GM18519 (cell line): ENCODE measurements at regions not wholly inside any gene's neighbourhood (a gene's known extent, or its start where the extent isn't known, plus 50 kb on each side); places are given as distances from the start of the nearest gene placed in this dataset.
"Not testable (repeated sequence)": the region's sequence is repeated elsewhere in the genome, so short reads cannot be mapped to it uniquely, and the experiment has no call there.

Experiments
- ATAC-seq: cut with Tn5 transposase; IDR thresholded peaks from one replicate; pipeline ENCODE4 v1.9.1; 2021; ENCODE audit warnings: mild to moderate bottlenecking, moderate library complexity; ENCODE audit not compliant: unreplicated experiment, low FRiP score

DNA sequence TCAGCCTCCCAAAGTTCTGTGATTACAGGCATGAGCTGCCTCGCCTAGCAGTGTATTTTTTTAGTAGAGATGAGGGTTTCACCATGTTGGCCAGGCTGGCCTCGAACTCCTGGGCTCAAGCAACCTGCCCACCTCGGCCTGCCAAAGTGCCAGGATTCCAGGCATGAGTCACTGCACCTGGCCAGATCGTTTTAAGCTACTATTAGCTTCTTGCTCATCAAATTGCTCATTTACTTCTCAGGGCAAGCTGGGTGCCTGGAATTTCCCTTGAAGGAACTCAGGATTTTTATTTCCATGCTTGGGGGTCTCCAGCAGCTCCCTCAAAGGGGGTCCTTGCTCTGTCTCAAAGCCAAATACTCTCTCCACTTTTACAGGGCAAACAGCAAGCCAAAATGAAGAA is 798.0 kb upstream of the AUTS2 start:
- no peak for ATAC-seq

DNA sequence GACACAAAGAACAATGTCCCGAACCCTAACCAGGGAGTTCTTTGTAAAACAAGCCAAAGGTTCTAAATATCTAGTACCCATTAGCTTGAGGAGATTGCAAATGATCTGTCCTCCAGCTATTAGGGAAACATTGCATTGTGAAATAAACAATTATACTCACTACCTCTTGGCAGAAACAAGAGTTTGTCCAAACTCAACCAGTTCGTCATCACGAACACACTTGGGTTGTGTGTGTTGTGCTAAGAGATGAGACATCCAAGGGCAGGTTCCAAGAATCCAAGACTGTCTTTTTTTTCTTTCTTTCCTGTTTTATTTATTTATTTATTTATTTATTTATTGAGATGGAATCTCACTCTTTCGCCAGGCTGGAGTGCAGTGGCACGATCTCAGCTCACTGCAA is 793.1 kb upstream of the AUTS2 start:
- ATAC-seq, result no peak

DNA sequence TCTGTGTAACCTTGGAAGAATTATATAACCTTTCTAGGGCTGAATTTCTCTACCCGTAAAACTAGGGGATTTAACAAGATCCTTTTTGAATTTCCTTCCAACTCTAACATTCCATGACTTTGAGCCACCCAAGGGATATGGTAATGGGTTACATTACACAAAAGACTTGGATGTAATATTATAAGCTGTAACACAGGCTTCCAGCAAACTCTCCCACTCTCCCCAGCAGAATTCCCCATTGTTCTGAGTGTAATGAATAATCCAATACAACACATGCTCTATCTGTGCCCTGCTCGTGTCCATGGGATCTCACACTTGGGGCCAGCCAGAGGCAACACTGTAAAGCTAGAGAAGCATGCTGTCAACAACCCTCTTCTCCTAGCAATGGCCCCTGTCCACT is 790.6 kb upstream of the AUTS2 start:
- no peak for ATAC-seq

DNA sequence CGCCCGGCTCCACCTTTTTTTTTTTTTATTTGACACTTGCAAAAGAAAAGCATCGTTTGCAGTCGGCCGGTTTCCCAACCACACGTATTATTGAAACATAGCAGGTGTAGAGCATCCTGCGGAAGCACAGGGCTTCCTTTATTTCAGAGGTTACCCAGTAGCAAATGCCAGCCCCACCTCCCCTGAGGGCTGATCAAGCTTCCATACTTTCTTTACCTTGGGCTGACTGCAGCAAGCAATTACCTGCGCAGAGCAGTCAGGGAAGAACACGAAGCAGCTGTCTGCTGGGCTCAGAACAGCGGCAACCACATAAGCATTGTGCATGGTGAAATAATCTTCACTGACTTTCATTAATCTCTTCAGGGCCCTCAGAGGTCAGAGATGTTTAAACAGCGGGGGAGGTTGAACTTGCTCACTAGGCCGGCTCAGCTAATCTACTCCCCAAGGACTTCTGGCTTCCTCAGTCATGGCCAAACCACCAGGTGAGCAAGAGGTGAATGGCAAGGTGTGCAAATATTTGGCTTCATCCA is 784.7 kb upstream of the AUTS2 start:
- ATAC-seq, result no peak

DNA sequence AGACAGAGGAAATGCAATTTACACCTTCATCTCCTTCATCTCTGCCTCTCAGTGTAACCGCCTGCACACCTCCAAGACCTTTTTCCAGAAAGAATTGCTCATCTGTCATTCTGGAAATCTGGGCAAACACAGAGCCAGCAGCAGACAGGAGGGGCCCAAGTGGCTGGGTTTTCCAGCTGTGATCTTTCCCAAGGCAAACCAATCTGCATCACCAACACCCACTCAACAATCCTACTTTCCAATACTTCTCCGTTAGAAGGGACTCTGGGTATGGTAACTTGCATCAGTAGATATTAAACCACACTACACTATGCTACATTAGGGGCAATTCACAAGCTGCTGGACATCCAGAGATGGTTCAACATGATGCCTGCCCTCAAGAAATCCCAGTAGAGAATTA is 781.8 kb upstream of the AUTS2 start:
- ATAC-seq, result no peak

DNA sequence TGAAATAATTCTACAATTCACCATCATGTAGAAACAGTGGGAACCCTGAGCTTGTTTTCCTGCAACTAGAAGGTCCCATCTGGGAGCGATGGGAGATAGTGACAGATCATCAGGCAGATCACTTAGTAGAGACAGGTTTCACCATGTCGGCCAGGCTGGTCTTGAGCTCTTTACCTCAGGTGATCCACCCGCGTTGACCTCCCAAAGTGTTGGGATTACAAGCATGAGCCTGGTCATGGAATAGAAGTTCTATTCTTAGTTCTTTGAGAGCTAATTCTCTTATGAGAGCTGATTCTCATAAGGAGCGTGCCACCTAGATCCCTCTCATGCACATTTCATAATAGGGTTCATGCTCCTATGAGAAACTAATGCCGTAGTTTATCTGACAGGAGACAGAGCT is 778.0 kb upstream of the AUTS2 start:
- ATAC-seq, result no peak

DNA sequence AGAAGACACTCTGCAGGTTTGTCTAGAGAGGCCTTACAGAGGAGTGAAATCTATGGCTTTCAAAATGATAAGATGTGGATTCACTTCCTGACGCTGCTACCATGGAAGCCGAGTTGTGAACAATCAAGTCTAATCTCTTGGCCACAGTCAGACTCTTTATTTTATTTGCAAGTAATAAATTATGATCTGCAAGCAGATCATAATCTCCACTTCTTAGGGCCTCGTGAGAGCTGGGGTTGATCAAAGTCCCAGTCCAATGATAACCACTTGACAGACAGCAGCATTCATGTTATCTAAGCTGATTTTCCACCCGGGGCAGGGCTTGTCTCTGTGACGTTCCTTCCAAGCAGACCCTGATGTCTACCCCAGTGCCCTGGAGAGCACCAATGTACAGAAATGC is 776.4 kb upstream of the AUTS2 start:
- ATAC-seq, result no peak

DNA sequence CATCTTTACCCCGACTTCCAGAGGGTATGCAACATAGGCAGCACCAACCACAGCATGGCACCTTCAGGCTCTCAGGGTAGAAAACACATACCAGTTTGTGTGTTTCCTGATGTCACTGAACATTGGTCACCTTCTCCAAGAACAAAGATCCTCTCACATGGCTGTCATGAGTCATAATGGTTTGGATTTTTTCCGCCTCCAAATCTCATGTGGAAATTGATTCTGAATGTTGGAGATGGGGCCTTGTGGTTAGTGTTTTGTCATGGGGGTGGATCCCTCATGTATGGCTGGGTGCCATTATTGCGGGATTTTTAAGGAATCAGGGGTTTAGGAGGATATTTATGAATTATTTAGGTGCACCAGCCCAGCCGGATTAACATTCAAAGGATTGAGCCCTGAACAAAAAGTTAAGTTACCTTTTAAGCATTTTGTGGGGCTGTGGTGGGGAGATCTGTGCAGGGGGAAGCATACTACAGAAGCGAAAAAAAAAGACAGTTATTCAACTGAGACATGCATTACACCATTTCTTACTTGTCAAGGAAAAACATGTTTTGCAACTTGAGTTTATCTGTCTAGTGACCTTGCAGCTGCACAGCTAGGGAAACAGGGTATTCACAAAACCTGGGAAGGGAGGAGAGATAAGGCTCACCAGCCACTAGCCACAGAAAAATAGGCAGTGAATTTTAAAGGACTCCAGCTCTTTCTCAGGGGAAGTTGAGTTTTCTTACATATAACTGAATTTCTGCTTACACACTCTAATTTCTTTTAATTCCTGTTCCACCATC is 774.1 kb upstream of the AUTS2 start:
- no peak for ATAC-seq

DNA sequence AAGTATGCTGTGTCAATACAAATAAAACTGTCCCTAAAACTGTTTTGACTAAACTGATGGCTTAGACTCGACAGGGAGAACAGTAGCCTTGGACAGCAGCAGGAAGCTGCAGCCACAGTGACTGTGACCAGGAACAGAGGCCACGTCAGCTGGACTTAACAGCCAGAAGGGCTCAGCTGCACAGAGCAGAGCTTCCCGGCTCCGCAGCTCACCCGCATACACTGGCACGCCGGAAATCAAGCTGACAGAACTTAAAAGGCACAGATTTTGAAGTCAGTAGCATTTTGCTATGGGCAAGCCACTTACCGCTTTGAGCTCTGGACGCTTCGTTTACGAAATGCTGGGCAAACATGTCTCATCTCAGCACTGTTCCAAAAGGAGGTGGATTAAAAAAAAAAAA is 769.7 kb upstream of the AUTS2 start:
- ATAC-seq, result no peak

DNA sequence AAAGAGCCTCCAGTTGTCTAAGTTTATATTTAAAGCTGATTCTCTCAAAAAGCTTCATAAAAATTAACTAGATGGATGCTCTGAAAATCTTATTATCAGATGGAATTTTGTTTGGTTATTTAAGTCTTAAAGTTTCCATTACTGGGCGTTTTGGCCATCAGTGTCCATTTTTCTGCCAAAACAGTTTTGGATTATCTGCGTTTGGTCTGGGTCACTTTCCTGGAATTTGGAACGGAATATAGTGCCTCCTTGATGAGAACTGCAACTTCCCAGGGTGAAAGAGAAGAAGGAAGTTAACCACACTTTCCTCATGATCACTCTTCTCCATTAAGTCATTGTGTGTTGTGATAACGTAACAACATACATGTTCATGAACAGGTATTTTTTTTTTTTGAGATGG is 764.9 kb upstream of the AUTS2 start:
- no peak for ATAC-seq

DNA sequence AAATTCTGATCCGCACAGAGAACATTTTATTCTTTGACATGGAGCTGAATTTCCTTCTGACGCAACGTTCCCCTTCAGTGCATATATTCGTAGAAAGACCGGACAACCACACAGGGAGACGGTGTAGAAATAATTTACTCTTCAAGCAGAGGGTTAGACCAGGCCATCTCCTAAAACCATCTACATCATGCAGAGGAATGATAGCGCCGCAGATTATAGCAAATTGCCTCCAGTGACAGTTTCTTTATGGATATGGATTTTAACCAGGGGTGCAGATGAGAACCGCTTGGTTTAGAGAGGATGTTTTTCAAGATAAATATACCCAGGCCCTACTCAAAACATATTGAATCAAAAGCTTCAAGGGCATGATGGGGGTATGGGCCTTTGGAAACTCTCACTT is 759.3 kb upstream of the AUTS2 start:
- ATAC-seq, result no peak

DNA sequence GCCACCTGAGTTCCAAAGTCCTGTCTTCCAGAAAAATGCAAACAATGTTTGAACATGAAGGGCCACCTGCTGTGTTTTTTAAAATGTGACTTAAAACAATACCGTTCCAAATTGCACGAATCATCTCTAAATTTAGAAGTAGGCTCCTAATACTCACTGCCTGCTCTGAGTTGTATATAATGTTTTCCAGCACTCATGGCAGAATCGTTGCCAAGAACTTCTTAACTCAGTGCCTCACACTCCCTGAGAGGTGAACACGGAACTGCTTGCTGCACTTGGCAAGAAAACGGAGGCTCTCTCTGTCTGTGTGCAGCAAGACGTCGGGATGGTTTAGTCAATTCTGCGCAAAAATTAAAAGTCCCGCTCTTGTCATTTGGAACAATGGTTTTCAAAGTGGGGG is 757.3 kb upstream of the AUTS2 start:
- no peak for ATAC-seq

DNA sequence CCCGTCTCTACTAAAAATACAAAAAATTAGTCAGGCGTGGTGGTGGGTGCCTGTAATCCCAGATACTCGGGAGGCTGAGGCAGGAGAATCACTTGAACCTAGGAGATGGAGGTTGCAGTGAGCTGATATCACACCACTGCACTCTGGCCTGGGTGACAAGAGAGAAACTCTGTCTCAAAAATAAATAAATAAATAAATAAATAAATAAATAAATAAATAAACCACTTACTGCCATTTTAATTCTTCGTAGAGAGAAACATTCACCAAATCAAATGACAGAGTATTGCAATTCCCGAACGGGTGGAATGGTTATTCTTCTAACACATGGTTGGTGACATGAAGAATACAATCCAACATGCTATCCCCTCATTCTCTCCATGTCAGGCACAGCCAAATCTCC is 754.3 kb upstream of the AUTS2 start:
- not testable (repeated sequence) for ATAC-seq

DNA sequence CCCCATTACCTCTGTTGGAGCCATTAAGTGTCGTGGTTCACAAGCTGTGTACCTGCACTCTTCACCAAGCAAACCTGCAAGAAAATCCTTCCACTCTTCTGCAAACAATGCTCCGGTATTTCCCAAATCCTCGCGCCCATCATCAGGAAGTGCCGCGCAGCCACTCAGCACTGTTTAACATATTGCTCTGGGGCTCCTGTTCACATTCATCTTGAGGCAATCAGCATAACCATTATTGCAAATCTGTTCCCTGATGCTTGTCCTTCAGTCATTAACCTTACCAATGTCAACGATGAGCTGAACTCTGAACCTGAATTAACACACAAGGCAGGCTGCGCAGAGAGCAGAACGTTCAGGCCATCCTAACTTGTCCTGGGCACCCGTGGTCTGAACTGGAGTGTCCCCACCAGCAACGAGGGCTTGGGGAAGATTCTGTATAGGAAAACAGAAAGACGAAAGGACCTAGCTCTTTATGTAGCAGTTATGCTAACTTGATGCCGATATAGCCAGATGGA is 751.4 kb upstream of the AUTS2 start:
- no peak for ATAC-seq

DNA sequence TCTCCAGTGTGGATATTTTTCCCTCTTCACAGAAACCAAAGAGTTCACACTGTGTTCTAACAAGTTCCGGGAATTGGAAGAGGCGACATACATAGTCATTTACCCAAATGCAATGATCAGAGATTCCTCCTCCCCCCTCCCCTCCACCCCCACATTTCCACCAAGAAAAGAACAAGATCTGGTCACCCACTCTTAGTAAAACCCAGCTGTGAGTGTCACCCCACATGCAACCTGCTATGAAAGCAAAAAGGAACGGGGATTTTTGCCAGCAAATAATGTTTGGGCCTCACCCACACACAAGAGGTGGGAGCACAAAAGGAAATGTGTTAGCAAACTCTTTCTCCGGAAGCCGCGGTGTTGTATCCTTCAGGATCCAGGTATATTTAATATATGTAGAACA is 745.0 kb upstream of the AUTS2 start:
- no peak for ATAC-seq

DNA sequence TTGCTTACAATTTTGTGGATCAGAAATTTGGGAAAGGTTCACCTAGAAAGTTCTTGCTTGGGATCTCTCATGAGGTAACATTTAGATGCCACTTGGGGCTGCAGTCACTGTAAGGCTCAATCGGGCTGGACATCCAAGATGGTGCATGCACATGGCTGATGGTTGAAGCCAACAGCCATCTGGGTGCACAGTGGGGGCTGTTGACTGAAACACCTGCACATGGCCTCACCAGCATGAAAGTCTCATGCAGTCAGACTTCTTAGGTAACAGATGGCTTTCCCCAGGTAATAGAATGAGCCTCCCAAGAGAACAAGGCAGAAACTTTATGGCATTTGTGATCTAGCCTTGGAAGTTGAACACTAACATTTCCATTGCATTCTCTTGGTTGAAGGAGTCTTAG is 740.7 kb upstream of the AUTS2 start:
- no peak for ATAC-seq

DNA sequence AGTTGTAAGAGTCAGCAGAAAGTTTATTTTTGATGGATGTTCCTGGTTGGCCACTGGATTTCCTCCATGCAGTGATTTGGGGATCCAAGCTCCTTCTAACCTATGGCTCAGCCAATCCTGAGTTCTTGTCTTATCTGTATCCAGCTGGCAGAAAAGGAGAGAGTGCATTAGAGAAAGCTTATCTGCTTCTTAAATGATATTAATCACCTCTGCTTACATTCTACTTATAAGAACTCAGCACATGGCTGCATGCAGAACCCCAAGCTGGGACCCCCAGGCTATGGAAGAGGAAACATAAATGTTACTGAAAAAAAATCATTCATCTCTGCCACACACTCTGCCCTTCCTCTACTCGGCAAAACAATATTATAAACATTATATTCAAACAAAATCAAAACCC is 739.8 kb upstream of the AUTS2 start:
- no peak for ATAC-seq

DNA sequence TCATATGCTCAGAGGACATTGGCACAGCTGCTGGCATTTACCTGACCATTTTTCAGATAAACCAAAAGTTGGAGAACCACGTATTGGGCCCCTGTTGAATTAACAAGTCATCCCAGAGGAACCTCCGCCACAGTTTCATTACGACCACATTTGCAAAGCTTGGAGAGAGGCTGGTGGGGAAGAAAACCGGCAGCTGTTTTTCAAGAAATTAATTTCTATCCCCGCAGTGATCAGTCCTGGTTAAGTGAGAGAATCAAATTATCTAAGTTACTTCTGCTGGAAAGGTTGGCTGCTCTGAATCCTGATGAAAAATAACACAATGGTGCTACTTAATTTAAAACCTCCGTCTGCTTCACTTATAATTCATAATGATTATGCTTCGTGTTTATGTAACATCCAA is 737.1 kb upstream of the AUTS2 start:
- no peak for ATAC-seq

DNA sequence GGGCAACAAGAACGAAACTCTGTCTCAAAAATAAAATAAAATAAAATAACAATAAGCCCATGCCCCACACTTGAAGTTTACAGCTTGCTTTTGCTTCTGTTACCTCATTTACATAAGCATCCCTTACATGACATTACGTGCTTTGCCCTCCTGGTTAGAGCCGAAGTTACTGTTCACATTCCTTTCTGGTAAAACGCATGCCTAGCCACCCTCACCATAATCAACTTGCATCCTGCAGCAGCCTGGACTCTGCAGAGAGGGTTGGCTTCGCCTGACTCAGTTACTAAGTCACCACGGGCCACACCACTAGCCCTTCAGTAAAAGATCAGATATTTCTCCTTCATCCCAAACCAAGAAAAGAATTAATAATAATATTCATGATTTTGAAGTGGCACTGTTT is 736.0 kb upstream of the AUTS2 start:
- ATAC-seq, result no peak

DNA sequence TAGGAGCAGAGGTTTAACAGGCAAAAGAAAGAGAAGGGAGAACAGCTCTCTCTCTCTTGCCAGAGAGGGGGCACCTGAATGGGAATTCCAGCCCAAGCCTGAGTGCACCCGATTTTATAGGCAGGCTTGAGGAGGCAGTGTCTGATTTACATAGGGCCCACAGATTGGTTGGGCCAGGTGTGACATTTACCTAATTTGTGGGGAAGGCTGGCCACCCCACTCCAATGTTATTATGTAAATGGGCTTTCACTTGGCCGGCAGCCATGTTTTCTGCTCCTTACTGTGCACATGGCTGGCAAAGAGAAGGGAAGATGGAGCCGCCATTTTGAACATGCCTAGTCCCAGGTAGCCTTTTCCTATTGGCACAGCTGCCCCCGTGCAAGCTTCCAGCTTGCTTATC is 735.5 kb upstream of the AUTS2 start:
- no peak for ATAC-seq

DNA sequence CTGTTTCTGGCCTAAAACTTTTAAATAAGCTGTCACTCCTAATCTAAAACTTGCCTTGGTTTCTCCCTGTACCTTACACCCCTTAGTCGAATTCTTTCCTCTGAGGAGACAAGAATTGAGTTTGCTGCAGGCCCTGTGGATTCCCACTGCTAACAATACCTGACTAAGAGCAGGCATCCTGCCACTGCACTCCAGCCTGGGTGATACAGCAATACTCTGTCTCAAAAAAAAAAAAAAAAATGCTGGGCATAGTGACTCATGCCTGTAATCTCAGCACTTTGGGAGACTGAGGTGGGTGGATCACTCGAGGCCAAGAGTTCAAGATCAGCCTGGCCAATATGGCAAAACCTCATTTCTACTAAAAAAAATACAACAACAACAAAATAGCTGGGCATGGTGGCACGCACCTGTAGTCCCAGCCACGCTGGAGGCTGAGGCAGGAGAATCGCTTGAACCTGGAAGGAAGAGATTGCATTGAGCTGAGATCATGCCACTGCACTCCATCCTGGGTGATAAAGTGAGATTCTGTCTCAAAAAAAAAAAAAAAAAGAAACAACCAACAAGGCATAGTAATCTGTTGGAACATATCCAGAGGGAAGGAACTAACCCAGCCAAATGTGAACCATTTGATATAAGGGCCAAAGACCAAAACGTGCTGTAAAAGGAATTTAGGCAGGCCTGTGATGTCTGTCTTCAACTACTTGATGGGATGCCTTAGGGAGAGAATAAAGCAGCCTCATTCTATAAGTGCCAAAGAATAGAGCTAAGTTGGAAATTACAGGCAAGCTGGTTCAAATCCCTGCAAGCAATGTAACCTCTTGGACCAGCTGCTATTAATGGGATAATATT is 732.7 kb upstream of the AUTS2 start:
- ATAC-seq, result no peak

DNA sequence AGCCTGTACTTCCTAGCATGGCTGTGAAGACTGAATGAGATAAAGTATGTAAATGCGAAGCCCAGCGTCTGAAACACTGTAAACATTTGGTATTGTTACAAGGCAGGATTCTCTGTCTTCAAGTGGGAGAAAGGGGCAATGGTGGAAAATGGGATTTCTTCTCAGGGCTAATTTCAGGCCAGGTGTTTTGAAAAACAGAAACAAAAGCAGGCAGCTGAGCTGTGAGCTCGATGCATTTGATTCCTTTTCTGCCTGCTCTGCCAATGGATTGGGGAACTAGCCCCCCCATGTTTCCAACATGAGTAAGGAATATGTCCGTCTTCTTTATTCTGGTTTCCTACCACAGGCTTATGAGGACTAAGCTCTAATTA is 732.1 kb upstream of the AUTS2 start:
- ATAC-seq, result no peak
